ENCODE measurements at regions not wholly inside any gene's neighbourhood (a gene's known extent, or its start where the extent isn't known, plus 50 kb on each side); places are given as distances from the start of the nearest gene placed in this dataset.

- POLR2A ChIA-PET = no interaction called here
- no peak for FAIRE-seq
- no peak overlapping the region for H3K4me3 ChIP-seq
- TF ChIP-seq EHMT2 (IDR thresholded peaks at IDR 0.05; ENCODE audit: low read depth) = no peak
- TF ChIP-seq SMC3 (IDR thresholded peaks at IDR 0.05) = no peak
- no peak for DNase-seq (ENCODE audit: low read depth in 1 of 2, low spot score in 1 of 2)
- no peaks in the 10 kb centered on the region for H3K4me1 ChIP-seq
- WGBS (ENCODE audit: missing lambda C conversion rate) = 47% methylated on average over 2 of the region's 2 CpGs
- no peak for ATAC-seq
- H3K9me3 ChIP-seq = no peaks in the 10 kb centered on the region
- H3K4me2 ChIP-seq = no peak overlapping the region
- CTCF ChIA-PET = no interaction called here
- H3K27ac ChIP-seq = no peak overlapping the region
Observed at GRCh38 chr1:14308460-14308859, 290.0 kb upstream of the KAZN start.

- FAIRE-seq (no peak), ATAC-seq (no peak), DNase-seq (ENCODE audit: low read depth in 1 of 2, low spot score in 1 of 2) (no peak)
- Histone ChIP-seq H3K9me3 (no peaks in the 10 kb centered on the region), H3K4me1 (no peaks in the 10 kb centered on the region), H3K4me3 (no peak overlapping the region), H3K27ac (no peak overlapping the region), H3K4me2 (no peak overlapping the region)
- no peak for TF ChIP-seq HMGXB4 (CRISPR knock-in tag; IDR thresholded peaks at IDR 0.05; ENCODE audit: borderline replicate concordance)
- TF ChIP-seq HEYL (CRISPR knock-in tag; IDR thresholded peaks at IDR 0.05) = no peak
- no peak for TF ChIP-seq EHF (CRISPR knock-in tag; IDR thresholded peaks at IDR 0.05)
- TF ChIP-seq CHD2 (IDR thresholded peaks at IDR 0.05; ENCODE audit: low read length, partially characterized antibody) = no peak
- WGBS (ENCODE audit: missing lambda C conversion rate) = 9% methylated on average over 3 of the region's 3 CpGs
- ChIA-PET POLR2A (no interaction called here), CTCF (interaction anchor here (0.6 kb wide), 1 partner anchor 707 kb away, joined by 3 read pairs; no protein-coding TSS in a partner anchor)
Observed at GRCh38 chr1:14309984-14310383, 288.5 kb upstream of the KAZN start.

- H3K27ac ChIP-seq = no peak overlapping the region
- FAIRE-seq (no peak), DNase-seq (ENCODE audit: low read depth in 1 of 2, low spot score in 1 of 2) (no peak), ATAC-seq (no peak)
- H3K4me1 ChIP-seq = no peaks in the 10 kb centered on the region
- ChIA-PET POLR2A (no interaction called here), CTCF (no interaction called here)
- H3K4me3 ChIP-seq = no peak overlapping the region
- H3K9me3 ChIP-seq = no peaks in the 10 kb centered on the region
- WGBS (ENCODE audit: missing lambda C conversion rate) = 5% methylated on average over 9 of the region's 9 CpGs
- no peak for TF ChIP-seq POLR2A (IDR thresholded peaks at IDR 0.05; ENCODE audit: low read length)
- TF ChIP-seq RAD21 (conservative IDR thresholded peaks at IDR 0.05 in 1 of 2, IDR thresholded peaks at IDR 0.05 in 1 of 2) = no peak
- TF ChIP-seq HOXB5 (CRISPR knock-in tag; IDR thresholded peaks at IDR 0.05) = no peak
- TF ChIP-seq HES2 (IDR thresholded peaks at IDR 0.05) = no peak
- TF ChIP-seq CEBPB (IDR thresholded peaks at IDR 0.05) = no peak
- TF ChIP-seq REST (IDR thresholded peaks at IDR 0.05) = no peak
- no peak for TF ChIP-seq RNF2 (IDR thresholded peaks at IDR 0.05; ENCODE audit: borderline replicate concordance, low read depth)
- TF ChIP-seq RARB (CRISPR knock-in tag; IDR thresholded peaks at IDR 0.05) = no peak
- no peak for TF ChIP-seq ESRRA (IDR thresholded peaks at IDR 0.05; ENCODE audit: borderline replicate concordance, low read length)
- TF ChIP-seq MYC (IDR thresholded peaks at IDR 0.05; ENCODE audit: borderline replicate concordance, low read length) = no peak
- no peak for TF ChIP-seq GATA3 (IDR thresholded peaks at IDR 0.05; ENCODE audit: borderline replicate concordance)
- no peak for TF ChIP-seq KDM1A (IDR thresholded peaks at IDR 0.05; ENCODE audit: low read depth)
- TF ChIP-seq BHLHE40 (IDR thresholded peaks at IDR 0.05; ENCODE audit: low read depth, low read length) = no peak
- no peak for TF ChIP-seq HMGXB4 (CRISPR knock-in tag; IDR thresholded peaks at IDR 0.05; ENCODE audit: borderline replicate concordance)
- TF ChIP-seq CBX8 (IDR thresholded peaks at IDR 0.05) = no peak
- TF ChIP-seq MAX (IDR thresholded peaks at IDR 0.05) = no peak
- no peak for TF ChIP-seq FOSL2 (IDR thresholded peaks at IDR 0.05)
- no peak for TF ChIP-seq FOSL2 (CRISPR knock-in tag; IDR thresholded peaks at IDR 0.05)
- no peak for TF ChIP-seq CBX2 (IDR thresholded peaks at IDR 0.05; ENCODE audit: borderline replicate concordance, low read depth)
- H3K4me2 ChIP-seq = no peak overlapping the region
Observed at GRCh38 chr1:14310476-14310875, 288.0 kb upstream of the KAZN start.
